ENCODE measurements at regions not wholly inside any gene's neighbourhood (a gene's known extent, or its start where the extent isn't known, plus 50 kb on each side); places are given as distances from the start of the nearest gene placed in this dataset.

DNA sequence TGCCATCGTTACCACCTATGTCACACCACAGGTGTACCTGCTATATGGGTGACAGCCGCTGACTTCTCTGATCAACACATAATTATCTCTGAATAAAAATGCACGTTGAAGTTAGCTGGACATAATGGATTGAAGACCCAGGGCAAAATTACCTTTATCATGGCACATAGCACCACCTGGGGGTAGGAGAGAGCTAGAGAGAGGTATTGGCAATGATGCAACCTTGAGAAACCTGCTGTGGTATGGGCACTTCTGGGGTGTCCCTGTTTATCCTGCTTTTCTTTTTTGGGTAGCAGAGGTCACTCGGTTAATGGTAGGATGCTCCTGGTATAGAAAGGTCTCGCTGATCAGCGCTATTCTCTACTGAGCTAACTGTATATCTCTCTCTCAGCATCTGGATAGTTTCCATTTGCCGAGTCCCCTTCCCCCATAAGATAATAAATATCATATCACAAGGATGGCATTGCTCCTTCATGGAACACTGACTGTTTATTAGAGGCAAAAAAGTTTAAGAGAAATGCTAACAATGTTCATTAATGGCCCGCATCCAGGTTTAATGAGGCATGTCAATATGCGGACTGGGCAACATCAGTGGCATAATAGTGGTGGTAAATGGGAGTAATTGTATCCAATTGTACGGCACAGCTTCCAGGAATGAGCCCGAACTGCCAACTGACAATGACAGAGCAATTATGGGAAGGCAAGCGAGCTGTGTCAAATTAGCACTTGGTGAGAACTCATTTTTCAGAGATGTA, 323.1 kb downstream of the TFEC start:
- no peak for TF ChIP-seq MYC (IDR thresholded peaks at IDR 0.05; ENCODE audit: low read depth, low read length)
- no peak for TF ChIP-seq FOS (IDR thresholded peaks at IDR 0.05; ENCODE audit: borderline replicate concordance, insufficient read depth, low read length)
- no peak for TF ChIP-seq POLR2AphosphoS5 (IDR thresholded peaks at IDR 0.05; ENCODE audit: insufficient read depth, low read depth, low read length)
- TF ChIP-seq EZH2 (IDR thresholded peaks at IDR 0.05; ENCODE audit: borderline replicate concordance, low read depth, low read length, severe bottlenecking), result no peak
- TF ChIP-seq GATA2 (IDR thresholded peaks at IDR 0.05; ENCODE audit: insufficient read depth, insufficient read length, low read depth, low read length), result no peak
- TF ChIP-seq, protein P1, sequence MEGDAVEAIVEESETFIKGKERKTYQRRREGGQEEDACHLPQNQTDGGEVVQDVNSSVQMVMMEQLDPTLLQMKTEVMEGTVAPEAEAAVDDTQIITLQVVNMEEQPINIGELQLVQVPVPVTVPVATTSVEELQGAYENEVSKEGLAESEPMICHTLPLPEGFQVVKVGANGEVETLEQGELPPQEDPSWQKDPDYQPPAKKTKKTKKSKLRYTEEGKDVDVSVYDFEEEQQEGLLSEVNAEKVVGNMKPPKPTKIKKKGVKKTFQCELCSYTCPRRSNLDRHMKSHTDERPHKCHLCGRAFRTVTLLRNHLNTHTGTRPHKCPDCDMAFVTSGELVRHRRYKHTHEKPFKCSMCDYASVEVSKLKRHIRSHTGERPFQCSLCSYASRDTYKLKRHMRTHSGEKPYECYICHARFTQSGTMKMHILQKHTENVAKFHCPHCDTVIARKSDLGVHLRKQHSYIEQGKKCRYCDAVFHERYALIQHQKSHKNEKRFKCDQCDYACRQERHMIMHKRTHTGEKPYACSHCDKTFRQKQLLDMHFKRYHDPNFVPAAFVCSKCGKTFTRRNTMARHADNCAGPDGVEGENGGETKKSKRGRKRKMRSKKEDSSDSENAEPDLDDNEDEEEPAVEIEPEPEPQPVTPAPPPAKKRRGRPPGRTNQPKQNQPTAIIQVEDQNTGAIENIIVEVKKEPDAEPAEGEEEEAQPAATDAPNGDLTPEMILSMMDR (IDR thresholded peaks at IDR 0.05; ENCODE audit: extremely low read depth in 1 of 2, insufficient read depth in 1 of 2, low read depth in 1 of 2, low read length in 2 of 2), result no peak
- TF ChIP-seq JUN (IDR thresholded peaks at IDR 0.05; ENCODE audit: borderline replicate concordance, insufficient read depth, insufficient read length, low read depth), result no peak
- no peak for TF ChIP-seq POLR2A (IDR thresholded peaks at IDR 0.05; ENCODE audit: low read depth, low read length)
- TF ChIP-seq, protein P2, sequence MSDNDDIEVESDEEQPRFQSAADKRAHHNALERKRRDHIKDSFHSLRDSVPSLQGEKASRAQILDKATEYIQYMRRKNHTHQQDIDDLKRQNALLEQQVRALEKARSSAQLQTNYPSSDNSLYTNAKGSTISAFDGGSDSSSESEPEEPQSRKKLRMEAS (IDR thresholded peaks at IDR 0.05; ENCODE audit: insufficient read depth, insufficient read length), result no peak
- intact Hi-C loops (cut with micrococcal nuclease) (loop anchor here (1.0 kb wide), 1 partner anchor 841 kb away; no protein-coding TSS in a partner anchor), dilution Hi-C loops (cut with MboI; ENCODE audit: extremely low pct_ligation_motif_present, low sequenced_read_pairs) (no loop called here)
- no peaks in the 10 kb centered on the region for H3K79me2 ChIP-seq (ENCODE audit: control insufficient read depth, insufficient read depth, low read length)
- no peak overlapping the region for H3K9ac ChIP-seq (replicated peaks; ENCODE audit: extremely low read depth, insufficient read depth, low read length)
- no peaks in the 10 kb centered on the region for H3K4me1 ChIP-seq (ENCODE audit: control insufficient read depth, extremely low read depth, insufficient read depth, low read length)
- H3K9me1 ChIP-seq (replicated peaks; ENCODE audit: control insufficient read depth, extremely low read depth, insufficient read depth, low read length), result no peaks in the 10 kb centered on the region
- H3K9me3 ChIP-seq (replicated peaks; ENCODE audit: control insufficient read depth, insufficient read depth, low read length), result no peaks in the 10 kb centered on the region
- H3K4me3 ChIP-seq (replicated peaks in 1 of 3; ENCODE audit: insufficient read depth in 1 of 3, low read depth in 1 of 3, low read length in 3 of 3), result no peak overlapping the region
- no peak overlapping the region for H2AFZ ChIP-seq (ENCODE audit: low read depth, low read length)
- no peaks in the 10 kb centered on the region for H4K20me1 ChIP-seq (replicated peaks; ENCODE audit: control insufficient read depth, extremely low read depth, insufficient read depth, low read length)
- DNase-seq (ENCODE audit: low read depth, low spot score), result peak; percentile 8
- no TSS peak for BruUV-seq (replicated peaks)
- ChIA-PET CTCF (interaction anchor here (0.6 to 3.4 kb wide), 9 partner anchors 9 to 1626 kb away, joined by 3 to 31 read pairs (median 4); no protein-coding TSS in a partner anchor), POLR2A (no interaction called here)
- H3K27me3 ChIP-seq (ENCODE audit: control insufficient read depth in 2 of 2, insufficient read depth in 2 of 2, low read length in 2 of 2), result no peaks in the 10 kb centered on the region
- peak; percentile 37 for FAIRE-seq
- no peaks in the 10 kb centered on the region for H3K36me3 ChIP-seq (ENCODE audit: control insufficient read depth in 2 of 2, extremely low read depth in 1 of 2, insufficient read depth in 2 of 2, low read length in 2 of 2)
- H3K27ac ChIP-seq (ENCODE audit: insufficient read depth, low read depth, low read length), result no peak overlapping the region
- no peak overlapping the region for H3K4me2 ChIP-seq (ENCODE audit: insufficient read depth, low read length)

All from endothelial cell of umbilical vein (primary cell).